AG10803 (cell line): ENCODE measurements at regions not wholly inside any gene's neighbourhood (a gene's known extent, or its start where the extent isn't known, plus 50 kb on each side); places are given as distances from the start of the nearest gene placed in this dataset.
"Not testable (repeated sequence)": the region's sequence is repeated elsewhere in the genome, so short reads cannot be mapped to it uniquely, and the experiment has no call there.

Experiments used
- DNase-seq: peaks from one replicate; pipeline ENCODE4 v3.0.0; 2010; ENCODE audit warnings: low read depth
- H3K4me3 ChIP-seq: 2 replicates; pipeline ENCODE4 v1.5.1; 2011; ENCODE audit warnings: mild to moderate bottlenecking, low read length, control low read depth
- TF ChIP-seq, protein P1 (sequence below): conservative IDR thresholded peaks from 2 replicates; pipeline ENCODE4 v1.5.1; 2011; ENCODE audit warnings: mild to moderate bottlenecking, low read length, control low read depth, inconsistent platforms

DNA sequence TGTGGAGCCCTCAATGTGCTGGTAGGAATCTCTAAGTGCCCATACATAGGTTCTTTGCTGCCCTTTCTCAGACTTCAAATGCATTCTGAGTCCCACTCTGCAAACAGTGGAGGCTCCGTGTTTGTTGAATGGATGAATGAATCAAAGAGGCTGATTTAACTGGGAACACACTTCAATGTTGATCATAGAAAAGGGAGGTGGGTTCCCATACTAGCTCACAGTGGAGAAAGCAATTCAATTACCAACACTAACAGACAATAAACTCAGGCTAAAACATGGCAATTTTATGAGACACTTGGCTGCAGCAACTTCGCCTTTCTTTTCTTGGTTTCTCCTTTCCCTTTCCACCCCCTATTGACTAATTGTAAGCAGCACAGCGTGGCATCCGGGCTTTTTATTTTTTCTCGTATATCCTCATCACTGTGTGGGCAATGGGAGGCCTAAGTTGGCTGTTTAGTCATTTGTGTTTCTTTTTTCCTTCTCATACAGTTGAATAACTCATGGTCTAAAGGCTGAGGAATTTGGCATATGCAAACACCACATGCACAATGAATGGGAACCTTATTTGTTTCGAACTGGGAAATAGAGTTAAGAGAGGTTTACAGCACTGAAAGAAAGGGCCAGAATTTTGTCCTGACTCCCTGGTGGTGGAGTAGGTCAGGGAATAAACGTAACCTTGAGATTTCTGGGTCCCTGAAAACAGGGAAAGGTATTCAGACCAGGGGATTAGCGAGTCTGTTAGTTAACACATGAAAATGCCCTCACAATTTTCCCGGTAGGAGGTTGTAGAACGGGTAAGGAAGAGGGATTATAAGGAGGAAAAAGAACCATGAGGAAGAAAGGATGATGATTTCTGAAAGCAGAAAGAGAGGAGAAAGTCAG lies 858.5 kb downstream of the KCNMA1 start:
- no peak overlapping the region for H3K4me3 ChIP-seq
- TF ChIP-seq, protein P1, sequence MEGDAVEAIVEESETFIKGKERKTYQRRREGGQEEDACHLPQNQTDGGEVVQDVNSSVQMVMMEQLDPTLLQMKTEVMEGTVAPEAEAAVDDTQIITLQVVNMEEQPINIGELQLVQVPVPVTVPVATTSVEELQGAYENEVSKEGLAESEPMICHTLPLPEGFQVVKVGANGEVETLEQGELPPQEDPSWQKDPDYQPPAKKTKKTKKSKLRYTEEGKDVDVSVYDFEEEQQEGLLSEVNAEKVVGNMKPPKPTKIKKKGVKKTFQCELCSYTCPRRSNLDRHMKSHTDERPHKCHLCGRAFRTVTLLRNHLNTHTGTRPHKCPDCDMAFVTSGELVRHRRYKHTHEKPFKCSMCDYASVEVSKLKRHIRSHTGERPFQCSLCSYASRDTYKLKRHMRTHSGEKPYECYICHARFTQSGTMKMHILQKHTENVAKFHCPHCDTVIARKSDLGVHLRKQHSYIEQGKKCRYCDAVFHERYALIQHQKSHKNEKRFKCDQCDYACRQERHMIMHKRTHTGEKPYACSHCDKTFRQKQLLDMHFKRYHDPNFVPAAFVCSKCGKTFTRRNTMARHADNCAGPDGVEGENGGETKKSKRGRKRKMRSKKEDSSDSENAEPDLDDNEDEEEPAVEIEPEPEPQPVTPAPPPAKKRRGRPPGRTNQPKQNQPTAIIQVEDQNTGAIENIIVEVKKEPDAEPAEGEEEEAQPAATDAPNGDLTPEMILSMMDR = peak; percentile 15; the same call in 1 of the 2 replicates
- DNase-seq = peak; percentile 55

DNA sequence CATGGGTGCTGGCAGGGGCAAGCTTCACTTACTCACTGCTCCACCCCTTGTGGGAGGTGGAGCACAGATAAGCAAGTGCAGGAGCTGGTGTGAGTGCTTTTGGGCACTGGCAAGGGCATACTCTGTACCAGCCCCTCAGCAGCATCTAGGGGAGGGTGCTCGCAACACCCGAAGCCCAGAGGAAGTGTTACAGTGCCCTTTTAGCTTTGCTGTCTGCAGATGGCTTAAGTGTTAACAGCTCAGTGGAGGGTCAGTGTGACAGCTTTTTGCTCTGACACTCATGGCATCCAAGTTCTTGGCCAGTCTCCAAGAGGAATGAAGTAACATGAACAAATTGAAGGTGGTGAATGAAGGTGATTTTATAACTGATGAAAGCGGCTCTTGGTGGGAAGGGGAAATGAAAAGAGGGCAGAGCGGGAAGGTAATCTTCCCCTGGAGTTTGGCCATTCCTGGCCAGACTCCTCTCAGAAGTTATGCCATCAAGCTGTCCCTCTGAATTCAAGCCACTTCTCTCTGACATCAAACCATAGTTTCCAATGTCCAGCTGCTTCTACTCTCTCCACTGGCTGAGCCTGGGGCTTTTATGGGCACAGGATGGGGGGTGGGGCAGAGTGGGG lies 862.5 kb downstream of the KCNMA1 start:
- H3K4me3 ChIP-seq = no peak overlapping the region
- TF ChIP-seq, protein P1 = no peak
- DNase-seq = no peak

- TF ChIP-seq, protein P1 = no peak
- no peak overlapping the region for H3K4me3 ChIP-seq
- no peak for DNase-seq
Observed at GRCh38 chr10:76769582-76769981, 868.0 kb downstream of the KCNMA1 start.

- H3K4me3 ChIP-seq = no peak overlapping the region
- TF ChIP-seq, protein P1 = no peak
- DNase-seq = peak; percentile 37
Observed at GRCh38 chr10:76769161-76769560, 868.4 kb downstream of the KCNMA1 start.

DNA sequence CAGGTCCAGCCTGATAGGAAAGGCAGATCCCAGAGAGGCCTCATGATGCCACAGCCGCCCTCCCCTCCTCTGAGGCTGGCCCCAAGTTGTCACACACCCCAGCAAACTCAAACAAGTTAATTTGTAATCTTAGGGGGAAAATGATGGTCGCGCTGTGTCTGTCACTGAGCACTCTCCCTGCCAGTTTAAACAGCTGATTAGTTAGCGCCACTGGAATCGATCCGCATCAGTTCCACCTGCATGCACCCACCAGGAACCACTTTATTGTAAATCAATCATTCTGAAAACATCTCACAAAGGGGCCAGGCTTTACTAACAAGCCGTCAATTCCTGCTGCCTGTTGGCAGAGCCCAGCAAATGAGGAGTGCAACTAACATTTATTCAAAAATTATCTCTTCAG lies 870.9 kb downstream of the KCNMA1 start:
- TF ChIP-seq, protein P1 = no peak
- DNase-seq = no peak
- H3K4me3 ChIP-seq = no peak overlapping the region

DNA sequence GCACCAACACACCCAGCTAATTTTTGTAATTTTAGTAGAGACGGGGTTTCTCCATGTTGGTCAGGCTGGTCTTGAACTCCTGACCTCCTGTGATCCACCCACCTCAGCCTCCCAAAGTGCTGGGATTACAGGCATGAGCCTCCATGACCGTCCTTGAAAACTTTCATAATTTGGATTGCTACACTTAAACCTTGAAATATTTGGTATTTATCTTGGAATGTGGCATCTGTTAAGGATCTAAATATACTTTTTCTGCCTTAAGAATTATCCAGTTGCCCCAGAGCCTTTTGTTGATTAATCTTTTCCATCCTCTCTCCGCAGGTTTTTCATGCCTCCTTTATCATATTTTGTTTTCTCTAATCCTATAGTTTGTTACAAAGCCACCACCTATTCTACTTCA lies 872.7 kb downstream of the KCNMA1 start:
- not testable (repeated sequence) for DNase-seq, H3K4me3 ChIP-seq

DNA sequence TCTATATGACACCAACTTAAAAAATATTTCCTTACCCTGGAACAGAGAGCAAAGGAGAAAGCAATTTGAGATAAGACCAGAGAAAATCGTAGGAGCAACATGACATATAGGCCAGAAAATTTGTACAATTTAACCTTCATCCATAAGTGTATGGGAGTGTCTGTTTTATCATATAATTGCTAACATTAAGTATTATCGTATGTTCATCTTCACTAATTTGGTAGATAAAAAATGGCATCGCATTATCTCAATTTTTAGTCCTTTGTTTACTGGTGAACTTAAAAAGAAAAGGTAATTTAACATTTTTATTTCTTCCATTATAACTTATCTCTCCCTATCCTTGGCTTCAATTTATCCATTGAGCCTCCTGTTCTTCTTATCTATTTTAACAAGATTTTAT lies 873.4 kb downstream of the KCNMA1 start:
- H3K4me3 ChIP-seq = no peak overlapping the region
- DNase-seq = no peak
- TF ChIP-seq, protein P1 = no peak
